ENCODE measurements at regions not wholly inside any gene's neighbourhood (a gene's known extent, or its start where the extent isn't known, plus 50 kb on each side); places are given as distances from the start of the nearest gene placed in this dataset.

- Mint-ChIP-seq H3K36me3 (ENCODE audit: low read depth) (no peaks in the 10 kb centered on the region), H3K4me3 (no peak overlapping the region), H3K9me3 (peaks cover 2% of the 10 kb centered on the region), H3K27me3 (no peaks in the 10 kb centered on the region), H3K4me1 (ENCODE audit: low read depth) (no peaks in the 10 kb centered on the region), H3K27ac (no peak overlapping the region)
- TF ChIP-seq CTCF (IDR thresholded peaks at IDR 0.05): no peak
- POLR2A ChIA-PET: no interaction called here
- intact Hi-C loops (cut with DNase I, micrococcal nuclease): no loop called here
- CTCF ChIA-PET: no interaction called here
- Histone ChIP-seq H3K4me3 (ENCODE audit: low read length) (no peak overlapping the region), H3K27me3 (ENCODE audit: control insufficient read depth in 1 of 2, insufficient read depth in 2 of 2, low read length in 2 of 2) (no peaks in the 10 kb centered on the region), H3K27ac (ENCODE audit: low read depth in 1 of 2, low read length in 2 of 2) (no peak overlapping the region), H3K9me3 (ENCODE audit: control insufficient read depth in 1 of 2, insufficient read depth in 1 of 2, low read length in 2 of 2) (no peaks in the 10 kb centered on the region), H3K4me1 (ENCODE audit: insufficient read depth, low read length) (no peaks in the 10 kb centered on the region), H3K36me3 (ENCODE audit: insufficient read depth, low read length) (no peaks in the 10 kb centered on the region)
- DNase-seq (no peak), ATAC-seq (ENCODE audit: poor library complexity) (no peak)
Measured at GRCh38 chr3:165403666-165404065, 207.5 kb upstream of the SLITRK3 start.

GRCh38 chr3:165395188-165395587, 199.0 kb upstream of the SLITRK3 start:
- Histone ChIP-seq H3K27me3 (ENCODE audit: control insufficient read depth in 1 of 2, insufficient read depth in 2 of 2, low read length in 2 of 2) (no peaks in the 10 kb centered on the region), H3K4me1 (ENCODE audit: insufficient read depth, low read length) (no peaks in the 10 kb centered on the region), H3K36me3 (ENCODE audit: insufficient read depth, low read length) (no peaks in the 10 kb centered on the region), H3K27ac (ENCODE audit: low read depth in 1 of 2, low read length in 2 of 2) (no peak overlapping the region), H3K4me3 (ENCODE audit: low read length) (no peak overlapping the region), H3K9me3 (ENCODE audit: control insufficient read depth in 1 of 2, insufficient read depth in 1 of 2, low read length in 2 of 2) (no peaks in the 10 kb centered on the region)
- ATAC-seq (ENCODE audit: poor library complexity) (no peak), DNase-seq (no peak)
- Mint-ChIP-seq H3K27ac (no peak overlapping the region), H3K9me3 (peaks cover 6% of the 10 kb centered on the region), H3K4me3 (no peak overlapping the region), H3K27me3 (no peaks in the 10 kb centered on the region), H3K36me3 (ENCODE audit: low read depth) (no peaks in the 10 kb centered on the region), H3K4me1 (ENCODE audit: low read depth) (no peaks in the 10 kb centered on the region)
- POLR2A ChIA-PET: no interaction called here
- intact Hi-C loops (cut with DNase I, micrococcal nuclease): no loop called here
- no peak for TF ChIP-seq CTCF (IDR thresholded peaks at IDR 0.05)
- CTCF ChIA-PET: no interaction called here

GRCh38 chr3:165393461-165393860, 197.3 kb upstream of the SLITRK3 start:
- Histone ChIP-seq H3K9me3 (ENCODE audit: control insufficient read depth in 1 of 2, insufficient read depth in 1 of 2, low read length in 2 of 2) (no peaks in the 10 kb centered on the region), H3K4me3 (ENCODE audit: low read length) (no peak overlapping the region), H3K27me3 (ENCODE audit: control insufficient read depth in 1 of 2, insufficient read depth in 2 of 2, low read length in 2 of 2) (no peaks in the 10 kb centered on the region), H3K36me3 (ENCODE audit: insufficient read depth, low read length) (no peaks in the 10 kb centered on the region), H3K27ac (ENCODE audit: low read depth in 1 of 2, low read length in 2 of 2) (no peak overlapping the region), H3K4me1 (ENCODE audit: insufficient read depth, low read length) (no peaks in the 10 kb centered on the region)
- ATAC-seq (ENCODE audit: poor library complexity): no peak
- ChIA-PET POLR2A (no interaction called here), CTCF (no interaction called here)
- Mint-ChIP-seq H3K36me3 (ENCODE audit: low read depth) (no peaks in the 10 kb centered on the region), H3K27me3 (no peaks in the 10 kb centered on the region), H3K27ac (no peak overlapping the region), H3K4me1 (ENCODE audit: low read depth) (no peaks in the 10 kb centered on the region), H3K4me3 (no peak overlapping the region), H3K9me3 (peaks cover 16% of the 10 kb centered on the region)
- DNase-seq: no peak
- intact Hi-C loops (cut with DNase I, micrococcal nuclease): no loop called here
- no peak for TF ChIP-seq CTCF (IDR thresholded peaks at IDR 0.05)

Data from CD4-positive, alpha-beta T cell (primary cell).